Caco-2 (cell line): ENCODE measurements at regions not wholly inside any gene's neighbourhood (a gene's known extent, or its start where the extent isn't known, plus 50 kb on each side); places are given as distances from the start of the nearest gene placed in this dataset.

Source experiments
- BruUV-seq: library from RNA; stranded (reverse); fragments of 400-500 nt; replicated peaks from 2 replicates; lab custom pipeline; 2021; lab: Mats Ljungman, UMichigan
- CTCF ChIA-PET: fragments of 300-600 bp; sonication (Branson Sonifier 250); formaldehyde crosslinking; loops from one replicate; lab custom pipeline; 2022; ENCODE audit warnings: antibody characterized with exemption; lab: Charles Lee
- POLR2A ChIA-PET: fragments of 300-600 bp; sonication (Branson Sonifier 250); formaldehyde crosslinking; loops from one replicate; lab custom pipeline; 2022; ENCODE audit warnings: antibody characterized with exemption; lab: Charles Lee
- DNase-seq, 2 experiments: peaks; one replicate each; pipeline versions ENCODE4 v3.0.0 to v3.0.0-alpha.2; 2020 to 2022
- H3K27me3 ChIP-seq: replicated peaks from 2 replicates; pipeline ENCODE4 v1.6.0; 2011; ENCODE audit warnings: low read length; ENCODE audit not compliant: control insufficient read depth, insufficient read depth
- H3K36me3 ChIP-seq: 2 replicates; pipeline ENCODE4 v1.5.1; 2011; ENCODE audit warnings: low read length; ENCODE audit not compliant: control insufficient read depth, insufficient read depth
- H3K4me1 ChIP-seq: fragments of 250-450 bp; sonication (Bioruptor Pico); 2 replicates; pipeline ENCODE4 v1.5.1; 2020; ENCODE audit warnings: mild to moderate bottlenecking
- H3K4me3 ChIP-seq: 2 replicates; pipeline ENCODE4 v1.5.1; 2011; ENCODE audit warnings: low read depth, mild to moderate bottlenecking, control low read depth, low read length
- H3K9me3 ChIP-seq: fragments of 250-450 bp; sonication (Bioruptor Pico); 2 replicates; pipeline ENCODE4 v1.5.1; 2020; ENCODE audit warnings: mild to moderate bottlenecking, moderate library complexity
- H3K27ac Mint-ChIP-seq: one replicate; pipeline ENCODE4 v1.8.0; 2022; ENCODE audit warnings: mixed read lengths; ENCODE audit not compliant: unreplicated experiment
- H3K27me3 Mint-ChIP-seq: one replicate; pipeline ENCODE4 v1.8.0; 2022; ENCODE audit warnings: mixed read lengths; ENCODE audit not compliant: insufficient read depth, unreplicated experiment
- H3K36me3 Mint-ChIP-seq: one replicate; pipeline ENCODE4 v1.8.0; 2022; ENCODE audit warnings: mild to moderate bottlenecking, mixed read lengths; ENCODE audit not compliant: insufficient read depth, unreplicated experiment
- H3K4me1 Mint-ChIP-seq: one replicate; pipeline ENCODE4 v1.8.0; 2022; ENCODE audit warnings: low read depth, mixed read lengths; ENCODE audit not compliant: unreplicated experiment
- H3K4me3 Mint-ChIP-seq: one replicate; pipeline ENCODE4 v1.8.0; 2022; ENCODE audit warnings: mild to moderate bottlenecking, moderate library complexity, mixed read lengths; ENCODE audit not compliant: unreplicated experiment
- H3K9me3 Mint-ChIP-seq: one replicate; pipeline ENCODE4 v1.8.0; 2022; ENCODE audit warnings: mixed read lengths; ENCODE audit not compliant: unreplicated experiment
- CTCF ChIP-seq, 2 experiments: fragments of 200-600 bp in 1 of 2; IDR thresholded peaks; 1 replicate in 1 of 2; 2 replicates in 1 of 2; pipeline versions ENCODE4 v1.5.1 to v1.8.0; 2011 to 2022; ENCODE audit warnings: antibody characterized with exemption in 1 of 2, control low read depth in 1 of 2, inconsistent platforms in 1 of 2, low read depth in 1 of 2, low read length in 1 of 2, mild to moderate bottlenecking in 1 of 2, moderate library complexity in 1 of 2; ENCODE audit not compliant: insufficient read depth in 1 of 2, severe bottlenecking in 1 of 2, unreplicated experiment in 1 of 2
- intact Hi-C: fragments of 100-400 bp; cut with micrococcal nuclease; formaldehyde crosslinking; loops from one replicate; pipeline ENCODE4 v1.10.0; 2022; ENCODE audit not compliant: unreplicated experiment

- no peaks in the 10 kb centered on the region for H3K36me3 ChIP-seq
- no TSS peak for BruUV-seq
- POLR2A ChIA-PET = no interaction called here
- Mint-ChIP-seq H3K27ac (no peak overlapping the region), H3K4me1 (no peaks in the 10 kb centered on the region), H3K9me3 (no peaks in the 10 kb centered on the region), H3K4me3 (peak overlapping the region; percentile 49), H3K36me3 (no peaks in the 10 kb centered on the region), H3K27me3 (peaks cover 32% of the 10 kb centered on the region)
- no peaks in the 10 kb centered on the region; the same call in 1 of the 2 replicates for H3K27me3 ChIP-seq
- peak; percentile 81 to 99 for TF ChIP-seq CTCF (IDR thresholded peaks at IDR 0.05; ENCODE audit: insufficient read depth in 1 of 2, low read depth in 1 of 2, low read length in 1 of 2, severe bottlenecking in 1 of 2, unreplicated experiment in 1 of 2)
- intact Hi-C loops = loop anchor here (1.0 to 10.0 kb wide), 3 partner anchors 158 to 1541 kb away; no protein-coding TSS in a partner anchor
- H3K9me3 ChIP-seq = no peaks in the 10 kb centered on the region
- CTCF ChIA-PET = interaction anchor here (0.6 kb wide), 1 partner anchor 1355 kb away, joined by 3 read pairs; no protein-coding TSS in a partner anchor
- H3K4me1 ChIP-seq = peaks cover 2% of the 10 kb centered on the region; the same call in 1 of the 2 replicates
- no peak overlapping the region for H3K4me3 ChIP-seq
- DNase-seq = peak in 1 of 2 experiments; percentile 80
Observed at GRCh38 chr19:32224371-32225244, 120.8 kb upstream of the ZNF507 start.

- Histone ChIP-seq H3K9me3 (no peaks in the 10 kb centered on the region), H3K27me3 (no peaks in the 10 kb centered on the region; the same call in 1 of the 2 replicates), H3K36me3 (no peaks in the 10 kb centered on the region), H3K4me3 (no peak overlapping the region), H3K4me1 (peaks cover 2% of the 10 kb centered on the region; the same call in 1 of the 2 replicates)
- Mint-ChIP-seq H3K4me1 (no peaks in the 10 kb centered on the region), H3K36me3 (no peaks in the 10 kb centered on the region), H3K27me3 (peaks cover 41% of the 10 kb centered on the region), H3K27ac (no peak overlapping the region), H3K9me3 (no peaks in the 10 kb centered on the region), H3K4me3 (no peak overlapping the region)
- ChIA-PET CTCF (interaction anchor here (0.6 kb wide), 1 partner anchor 551 kb away, joined by 4 read pairs; no protein-coding TSS in a partner anchor), POLR2A (interaction anchor here (0.6 kb wide), 1 partner anchor 144 kb away, joined by 4 read pairs; no protein-coding TSS in a partner anchor)
- peak in 1 of 2 experiments; percentile 13 for DNase-seq
- intact Hi-C loops = loop anchor here (10.0 kb wide), 1 partner anchor 183 kb away; no protein-coding TSS in a partner anchor
- no TSS peak for BruUV-seq
- TF ChIP-seq CTCF (IDR thresholded peaks at IDR 0.05; ENCODE audit: insufficient read depth in 1 of 2, low read depth in 1 of 2, low read length in 1 of 2, severe bottlenecking in 1 of 2, unreplicated experiment in 1 of 2) = no peak
Observed at GRCh38 chr19:32227561-32228165, 117.7 kb upstream of the ZNF507 start.

- Mint-ChIP-seq H3K36me3 (no peaks in the 10 kb centered on the region), H3K27ac (no peak overlapping the region), H3K27me3 (peaks cover 29% of the 10 kb centered on the region), H3K9me3 (no peaks in the 10 kb centered on the region), H3K4me1 (no peaks in the 10 kb centered on the region), H3K4me3 (no peak overlapping the region)
- no TSS peak for BruUV-seq
- H3K4me3 ChIP-seq = no peak overlapping the region
- H3K9me3 ChIP-seq = no peaks in the 10 kb centered on the region
- DNase-seq = no peak
- H3K27me3 ChIP-seq = no peaks in the 10 kb centered on the region
- CTCF ChIA-PET = no interaction called here
- TF ChIP-seq CTCF (IDR thresholded peaks at IDR 0.05; ENCODE audit: insufficient read depth in 1 of 2, low read depth in 1 of 2, low read length in 1 of 2, severe bottlenecking in 1 of 2, unreplicated experiment in 1 of 2) = no peak
- H3K4me1 ChIP-seq = no peaks in the 10 kb centered on the region
- no peaks in the 10 kb centered on the region for H3K36me3 ChIP-seq
- POLR2A ChIA-PET = no interaction called here
- intact Hi-C loops = no loop called here
Observed at GRCh38 chr19:32230441-32230840, 115.0 kb upstream of the ZNF507 start.
